Stimulated activated naive B cell treated with anti-CD40 and anti-IgM and Interleukin-4, amounts not matched to agents 10 μg/mL and 1 μg/mL and 100 μg/mL, for 72 hours (primary cell): ENCODE measurements at regions not wholly inside any gene's neighbourhood (a gene's known extent, or its start where the extent isn't known, plus 50 kb on each side); places are given as distances from the start of the nearest gene placed in this dataset.

ENCODE experiments used
- ATAC-seq, 2 donors: fragments of 150-1000 bp; cut with Tn5 transposase; replicated peaks; 2 replicates each; pipeline ENCODE4 v1.10.0; 2021; ENCODE audit warnings: moderate library complexity in 1 of 2
- DNase-seq: peaks from one replicate; pipeline ENCODE4 v3.0.0; 2021
- H3K27ac Mint-ChIP-seq: one replicate; pipeline ENCODE4 v1.8.0; 2022; ENCODE audit warnings: mild to moderate bottlenecking, mixed read lengths
- H3K27me3 Mint-ChIP-seq, 2 donors: one replicate each; pipeline ENCODE4 v1.8.0; 2022; ENCODE audit warnings: mixed read lengths in 2 of 2
- H3K36me3 Mint-ChIP-seq, 2 donors: one replicate each; pipeline ENCODE4 v1.8.0; 2022; ENCODE audit warnings: mixed read lengths in 2 of 2, mild to moderate bottlenecking in 1 of 2
- H3K4me1 Mint-ChIP-seq, 2 donors: one replicate each; pipeline ENCODE4 v1.8.0; 2022; ENCODE audit warnings: mixed read lengths in 2 of 2, mild to moderate bottlenecking in 1 of 2
- H3K4me3 Mint-ChIP-seq, 2 donors: one replicate each; pipeline ENCODE4 v1.8.0; 2022; ENCODE audit warnings: mild to moderate bottlenecking in 2 of 2, mixed read lengths in 2 of 2, moderate library complexity in 1 of 2
- H3K9me3 Mint-ChIP-seq, 2 donors: one replicate each; pipeline ENCODE4 v1.8.0; 2022; ENCODE audit warnings: mixed read lengths in 2 of 2, mild to moderate bottlenecking in 1 of 2

DNA sequence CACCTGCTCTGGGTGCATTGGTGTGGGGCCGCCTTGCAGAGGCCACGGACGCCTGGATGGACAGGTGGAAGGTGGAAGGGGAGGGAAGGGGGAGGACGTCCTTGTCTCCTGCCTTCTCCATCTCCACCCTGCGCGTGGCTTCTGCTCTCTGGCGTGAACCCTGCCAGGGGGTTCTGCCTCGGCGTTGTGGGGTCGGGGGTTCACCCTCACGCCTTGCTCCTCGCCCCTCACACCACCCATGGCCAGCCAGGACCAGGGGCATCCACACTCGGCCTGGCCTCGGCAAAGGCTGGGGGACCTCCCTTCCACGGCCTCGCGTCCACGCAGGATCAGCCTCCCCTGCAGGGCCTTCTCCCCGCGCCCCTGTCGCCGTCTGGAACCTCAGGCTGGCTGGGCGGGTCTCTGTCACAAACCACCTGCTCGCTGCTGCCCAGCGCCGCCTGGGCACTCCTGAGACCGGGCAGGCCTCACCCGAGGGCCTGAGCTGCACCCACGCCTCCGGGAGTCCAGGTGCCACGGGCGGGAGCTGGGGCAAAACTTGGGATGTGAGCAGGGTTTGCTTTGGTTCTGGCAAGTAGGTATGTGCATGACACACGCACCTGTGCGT, 655.9 kb downstream of the GALR1 start:
- no peaks in the 10 kb centered on the region for H3K36me3 Mint-ChIP-seq
- no peaks in the 10 kb centered on the region for H3K4me1 Mint-ChIP-seq
- DNase-seq, result no peak
- H3K9me3 Mint-ChIP-seq, result no peaks in the 10 kb centered on the region
- no peaks in the 10 kb centered on the region for H3K27me3 Mint-ChIP-seq
- no peak for ATAC-seq
- no peak overlapping the region for H3K4me3 Mint-ChIP-seq
- H3K27ac Mint-ChIP-seq, result no peak overlapping the region

DNA sequence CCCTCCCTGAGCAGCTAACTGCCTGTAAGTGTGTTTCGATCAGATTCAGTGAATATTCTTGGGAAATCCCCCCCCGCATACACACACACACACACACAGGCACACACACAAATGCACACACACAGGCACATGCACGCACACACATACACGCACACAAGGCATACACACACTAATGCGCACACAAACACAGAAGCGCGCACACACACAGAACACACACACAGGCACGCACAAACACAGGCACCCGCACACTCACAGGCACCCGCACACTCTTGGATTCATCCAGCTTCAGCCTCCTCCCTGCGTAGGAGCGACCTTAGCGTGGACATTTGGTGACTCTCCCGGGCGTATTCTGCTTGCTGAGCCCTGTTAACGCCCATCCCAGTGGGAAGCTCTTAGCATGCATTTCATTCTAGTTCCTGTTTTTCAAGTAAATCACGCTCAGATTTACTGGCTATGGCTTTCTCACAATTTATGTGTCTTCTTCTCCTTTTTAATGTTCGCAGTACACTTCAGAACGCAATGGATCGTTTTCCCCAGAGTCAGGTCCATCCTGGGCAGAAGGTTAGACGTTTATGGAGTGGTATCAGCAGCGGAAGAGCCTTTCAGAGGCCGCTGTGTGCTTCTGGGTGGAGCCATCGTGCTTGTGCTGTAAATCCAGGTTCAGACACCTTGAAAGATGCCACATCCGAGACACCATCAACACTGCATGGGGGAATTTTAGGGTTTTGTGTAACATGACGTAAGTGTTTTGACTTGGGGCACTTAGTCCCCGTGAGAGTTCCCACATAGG, 656.6 kb downstream of the GALR1 start:
- H3K27me3 Mint-ChIP-seq, result no peaks in the 10 kb centered on the region
- DNase-seq (no peak), ATAC-seq (no peak)
- H3K4me3 Mint-ChIP-seq, result no peak overlapping the region
- H3K4me1 Mint-ChIP-seq, result no peaks in the 10 kb centered on the region
- no peaks in the 10 kb centered on the region for H3K36me3 Mint-ChIP-seq
- H3K9me3 Mint-ChIP-seq, result no peaks in the 10 kb centered on the region
- no peak overlapping the region for H3K27ac Mint-ChIP-seq

DNA sequence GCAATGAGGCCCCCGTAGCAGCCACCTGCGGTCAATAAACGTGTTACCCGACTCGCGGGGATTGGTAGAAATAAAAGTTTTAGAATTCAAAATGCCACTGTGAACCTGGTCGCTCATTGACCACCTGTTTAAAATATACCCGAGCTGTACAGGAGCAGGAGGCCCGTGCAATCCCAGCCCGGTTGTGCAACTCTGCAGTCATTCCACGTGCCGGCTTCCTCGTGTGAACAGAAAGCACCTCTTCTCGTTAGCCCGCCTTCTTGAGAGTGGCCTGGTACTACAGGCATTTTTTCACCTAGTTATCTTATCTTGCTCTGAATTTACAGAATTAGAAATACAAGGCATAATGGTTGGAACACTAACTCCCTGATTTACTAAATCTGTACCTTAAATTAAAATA, 660.7 kb downstream of the GALR1 start:
- no peaks in the 10 kb centered on the region for H3K4me1 Mint-ChIP-seq
- DNase-seq (no peak), ATAC-seq (no peak)
- no peaks in the 10 kb centered on the region for H3K9me3 Mint-ChIP-seq
- H3K4me3 Mint-ChIP-seq, result no peak overlapping the region
- no peaks in the 10 kb centered on the region for H3K27me3 Mint-ChIP-seq
- H3K27ac Mint-ChIP-seq, result no peak overlapping the region
- no peaks in the 10 kb centered on the region for H3K36me3 Mint-ChIP-seq

DNA sequence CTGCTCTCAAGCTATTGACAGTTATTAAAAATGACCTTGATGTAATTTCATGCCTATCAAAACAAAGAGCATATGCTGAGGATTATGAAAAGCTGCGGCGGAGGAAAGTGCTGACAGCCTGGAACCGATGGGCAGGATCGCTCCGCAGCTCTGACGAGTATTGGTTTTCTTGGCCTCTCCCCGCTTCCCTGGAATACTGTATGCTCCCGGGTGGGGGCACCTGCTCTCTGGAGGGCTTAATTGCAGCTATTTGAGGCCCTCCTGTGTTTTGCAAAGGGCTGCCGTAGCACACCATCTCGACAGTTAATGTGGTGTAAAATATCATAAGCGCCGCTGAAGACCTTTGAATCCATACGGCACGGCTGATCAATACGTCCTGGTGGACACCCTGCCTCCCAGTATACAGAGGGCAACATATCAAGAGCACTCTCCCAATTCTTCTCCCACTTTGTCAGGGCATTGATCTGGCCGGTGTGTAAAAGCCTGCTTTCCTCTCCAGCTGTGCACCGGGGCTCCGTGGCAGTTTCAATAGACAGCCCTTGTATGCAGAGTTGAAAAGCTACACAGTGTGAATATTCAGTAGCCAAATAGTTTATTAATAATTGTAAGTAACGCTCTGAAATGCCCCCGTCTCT, 662.4 kb downstream of the GALR1 start:
- no peak for ATAC-seq

DNA sequence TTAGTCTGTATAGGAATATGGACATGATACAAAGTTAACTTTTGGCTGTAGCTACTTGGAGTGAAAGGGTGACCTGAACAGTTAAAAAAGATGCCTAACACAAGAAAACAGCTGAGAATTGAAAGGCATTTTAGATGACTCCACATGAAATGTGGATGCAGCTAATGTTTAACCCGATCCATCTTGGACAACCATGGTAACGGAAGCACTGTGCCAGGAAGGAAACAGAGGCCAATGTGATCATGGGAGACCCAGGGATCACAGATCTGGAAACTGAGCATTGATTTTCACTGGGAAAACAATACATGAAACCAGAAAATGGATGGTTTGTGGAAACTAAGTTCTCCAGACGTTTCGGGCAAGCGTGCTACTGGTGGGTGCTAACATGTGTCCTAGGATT, 669.1 kb downstream of the GALR1 start:
- H3K4me3 Mint-ChIP-seq, result no peak overlapping the region
- H3K27me3 Mint-ChIP-seq, result peaks cover 0 to 9% of the 10 kb centered on the region in 2 donors
- no peaks in the 10 kb centered on the region for H3K36me3 Mint-ChIP-seq
- no peak for ATAC-seq
- DNase-seq, result no peak
- no peaks in the 10 kb centered on the region for H3K9me3 Mint-ChIP-seq
- no peaks in the 10 kb centered on the region for H3K4me1 Mint-ChIP-seq
- H3K27ac Mint-ChIP-seq, result no peak overlapping the region

More for the DNA sequence above, 662.4 kb downstream of the GALR1 start:
- H3K36me3 Mint-ChIP-seq, result no peaks in the 10 kb centered on the region
- no peak overlapping the region for H3K27ac Mint-ChIP-seq
- H3K4me3 Mint-ChIP-seq, result no peak overlapping the region
- H3K27me3 Mint-ChIP-seq, result no peaks in the 10 kb centered on the region
- H3K9me3 Mint-ChIP-seq, result no peaks in the 10 kb centered on the region
- no peaks in the 10 kb centered on the region for H3K4me1 Mint-ChIP-seq
- no peak for DNase-seq

DNA sequence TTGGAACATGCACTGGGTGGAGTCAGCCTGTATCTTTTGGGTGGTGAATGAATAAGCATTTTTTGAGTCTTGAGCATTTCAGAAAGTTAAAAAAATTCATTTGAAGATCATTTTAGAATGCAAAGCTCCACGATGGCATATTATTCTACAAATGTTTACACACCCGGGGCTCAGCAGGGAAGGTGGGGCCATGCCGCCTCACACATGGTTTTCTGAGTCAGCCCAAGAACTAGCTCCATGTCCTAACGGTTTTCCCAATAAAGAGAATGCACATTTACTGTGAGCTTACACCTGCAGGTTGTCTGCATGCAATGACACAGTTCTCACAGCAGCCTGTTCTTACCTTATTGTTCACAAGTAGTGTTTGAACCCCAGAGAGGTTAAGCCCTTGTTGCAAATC, 670.3 kb downstream of the GALR1 start:
- no peaks in the 10 kb centered on the region for H3K9me3 Mint-ChIP-seq
- no peak overlapping the region for H3K27ac Mint-ChIP-seq
- H3K27me3 Mint-ChIP-seq, result peaks cover 0 to 16% of the 10 kb centered on the region in 2 donors
- H3K4me3 Mint-ChIP-seq, result no peak overlapping the region
- H3K4me1 Mint-ChIP-seq, result no peaks in the 10 kb centered on the region
- no peaks in the 10 kb centered on the region for H3K36me3 Mint-ChIP-seq
- no peak for ATAC-seq
- DNase-seq, result no peak

DNA sequence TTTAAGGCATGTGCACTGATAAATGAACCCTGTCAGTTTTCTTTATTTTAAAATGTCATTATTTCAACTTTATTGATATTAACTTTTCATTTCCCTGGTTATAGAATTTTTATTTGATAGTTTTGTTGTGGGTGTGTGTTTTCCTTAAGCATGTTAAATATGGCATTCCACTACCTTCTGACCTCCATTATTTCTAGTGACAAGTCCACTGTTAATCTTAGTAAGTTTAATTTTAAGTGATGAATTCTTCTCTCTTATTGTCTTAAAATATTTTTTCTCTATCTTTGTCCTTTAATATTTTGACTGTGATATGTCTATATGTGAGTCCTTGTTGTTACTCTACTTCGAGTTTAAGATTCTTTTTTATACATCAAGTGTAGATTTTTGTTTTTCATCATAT, 685.7 kb downstream of the GALR1 start:
- peaks cover 0 to 9% of the 10 kb centered on the region in 2 donors for H3K9me3 Mint-ChIP-seq

DNA sequence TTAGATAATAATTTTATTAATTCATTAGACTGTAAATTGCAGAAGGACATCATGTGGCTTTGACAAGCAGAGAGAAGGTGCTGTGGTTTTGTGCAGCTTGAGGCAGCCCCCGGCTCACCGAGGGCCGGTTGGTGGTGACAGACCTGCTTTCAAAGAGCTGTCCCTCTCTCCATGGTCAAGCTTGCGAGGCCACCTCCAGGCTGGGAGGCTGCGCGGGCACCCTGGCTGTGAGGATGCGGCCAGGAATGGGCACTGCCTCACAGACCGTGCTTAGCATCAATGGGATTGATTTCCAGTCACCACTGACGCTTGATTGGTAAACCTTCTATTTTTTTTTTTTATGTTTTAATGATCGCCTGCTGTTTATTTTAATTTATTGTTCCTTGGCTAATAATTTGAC, 690.9 kb downstream of the GALR1 start:
- no peaks in the 10 kb centered on the region for H3K4me1 Mint-ChIP-seq
- DNase-seq, result no peak

More for the DNA sequence above, 685.7 kb downstream of the GALR1 start:
- Mint-ChIP-seq H3K27ac (no peak overlapping the region), H3K27me3 (no peaks in the 10 kb centered on the region), H3K36me3 (no peaks in the 10 kb centered on the region), H3K4me1 (no peaks in the 10 kb centered on the region), H3K4me3 (no peak overlapping the region)
- ATAC-seq, result no peak
- DNase-seq, result no peak

DNA sequence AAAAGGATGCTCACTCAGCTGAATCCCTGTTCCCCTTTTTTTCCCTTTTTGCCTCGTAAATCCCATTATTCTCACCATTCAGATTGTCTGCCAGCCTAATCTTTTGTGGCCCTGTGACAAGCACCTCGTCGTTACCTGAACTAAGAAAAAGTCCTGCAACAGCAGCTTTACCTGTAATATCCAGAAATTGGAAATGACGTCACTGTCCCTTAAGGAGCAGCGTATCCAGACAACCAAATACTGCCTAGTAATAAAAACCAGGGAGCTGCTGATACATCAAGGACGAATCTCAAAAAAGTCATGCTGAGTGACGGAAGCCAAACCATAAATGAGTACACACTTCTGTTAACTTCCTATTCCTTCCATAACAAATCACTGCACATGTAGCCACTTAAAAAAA, 694.9 kb downstream of the GALR1 start:
- DNase-seq, result no peak
- no peak for ATAC-seq
- no peaks in the 10 kb centered on the region for H3K27me3 Mint-ChIP-seq
- H3K4me3 Mint-ChIP-seq, result no peak overlapping the region
- H3K36me3 Mint-ChIP-seq, result no peaks in the 10 kb centered on the region
- H3K27ac Mint-ChIP-seq, result no peak overlapping the region
- H3K9me3 Mint-ChIP-seq, result peaks cover 0 to 1% of the 10 kb centered on the region in 2 donors
- no peaks in the 10 kb centered on the region for H3K4me1 Mint-ChIP-seq

More for the DNA sequence above, 690.9 kb downstream of the GALR1 start:
- Mint-ChIP-seq H3K4me3 (no peak overlapping the region), H3K36me3 (no peaks in the 10 kb centered on the region), H3K27me3 (no peaks in the 10 kb centered on the region), H3K27ac (no peak overlapping the region), H3K9me3 (peaks cover 0 to 5% of the 10 kb centered on the region in 2 donors)
- no peak for ATAC-seq

DNA sequence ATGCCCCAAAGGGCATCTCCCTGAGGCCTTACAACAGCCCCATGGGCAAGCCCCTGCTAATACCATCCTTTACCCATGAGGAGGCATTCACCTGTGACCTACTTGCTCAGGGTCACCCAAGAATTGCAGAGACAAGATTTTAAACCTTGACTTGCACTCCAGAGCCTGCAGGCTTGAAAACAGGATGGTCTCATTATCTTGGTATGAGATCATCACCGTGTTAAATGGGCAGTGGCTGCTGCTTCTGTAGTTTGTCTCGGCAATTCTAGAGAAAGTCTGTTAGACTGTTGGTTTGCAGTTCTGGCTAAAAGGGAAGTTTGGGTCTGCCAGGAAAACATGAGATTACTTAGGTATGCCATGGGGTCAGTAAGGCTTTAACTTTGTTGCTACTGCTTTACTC, 698.9 kb downstream of the GALR1 start:
- Mint-ChIP-seq H3K9me3 (peaks cover 5 to 7% of the 10 kb centered on the region in 2 donors), H3K27ac (no peak overlapping the region), H3K4me1 (no peaks in the 10 kb centered on the region), H3K4me3 (no peak overlapping the region), H3K36me3 (no peaks in the 10 kb centered on the region), H3K27me3 (no peaks in the 10 kb centered on the region)
- DNase-seq (no peak), ATAC-seq (no peak)

DNA sequence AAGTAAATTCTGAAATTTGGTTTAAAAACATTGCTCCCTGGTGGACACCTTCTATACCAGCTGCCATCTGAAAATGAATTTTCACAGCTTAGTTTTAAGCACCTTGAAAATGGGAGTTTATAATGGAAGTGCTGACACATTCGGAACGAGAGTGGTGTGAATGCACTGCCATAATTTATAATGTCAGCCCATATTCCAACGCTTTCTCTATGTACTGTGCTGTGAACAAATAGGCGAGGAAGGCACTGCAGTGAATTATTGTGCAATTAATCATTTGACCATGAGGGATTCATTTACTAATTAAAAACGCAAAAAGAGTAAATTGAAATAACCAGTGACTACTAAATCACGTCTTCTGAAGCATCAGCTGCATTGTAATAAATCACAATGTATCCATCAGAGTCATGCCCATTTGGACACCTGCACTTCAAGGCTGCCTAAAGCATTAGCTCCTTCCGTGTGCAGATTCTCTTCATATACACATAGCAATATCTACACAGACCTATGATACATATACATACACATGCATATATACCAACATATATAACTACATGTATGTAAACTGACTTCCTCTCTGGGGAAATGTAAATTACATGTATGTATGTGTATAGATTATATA, 699.8 kb downstream of the GALR1 start:
- no peak for ATAC-seq
- H3K27me3 Mint-ChIP-seq, result no peaks in the 10 kb centered on the region
- no peak overlapping the region for H3K27ac Mint-ChIP-seq
- no peak for DNase-seq
- no peaks in the 10 kb centered on the region for H3K4me1 Mint-ChIP-seq
- no peak overlapping the region for H3K4me3 Mint-ChIP-seq
- H3K36me3 Mint-ChIP-seq, result no peaks in the 10 kb centered on the region
- H3K9me3 Mint-ChIP-seq, result peaks cover 5 to 7% of the 10 kb centered on the region in 2 donors

DNA sequence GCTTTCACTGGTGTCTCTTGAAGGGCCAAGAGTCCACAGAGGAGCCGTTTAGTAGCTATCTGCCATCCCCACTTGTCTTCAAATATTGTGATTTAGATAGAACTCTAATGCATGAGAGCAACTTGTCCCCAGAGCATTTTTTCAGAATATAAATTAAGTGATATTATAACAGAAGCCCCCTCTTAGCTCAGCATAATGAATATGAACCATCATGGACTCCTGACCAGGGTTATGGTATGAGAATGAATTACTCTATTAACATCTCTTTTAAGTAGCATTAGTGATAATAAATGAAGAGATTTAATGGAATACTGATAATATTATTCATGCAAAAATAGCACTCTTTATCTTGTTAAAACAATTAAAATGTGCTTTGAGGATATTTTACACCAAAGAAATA, 709.6 kb downstream of the GALR1 start:
- no peak overlapping the region for H3K4me3 Mint-ChIP-seq
- no peaks in the 10 kb centered on the region for H3K27me3 Mint-ChIP-seq
- DNase-seq, result no peak
- H3K36me3 Mint-ChIP-seq, result no peaks in the 10 kb centered on the region
- no peak for ATAC-seq
- H3K9me3 Mint-ChIP-seq, result peaks cover 9 to 16% of the 10 kb centered on the region in 2 donors
- no peaks in the 10 kb centered on the region for H3K4me1 Mint-ChIP-seq
- no peak overlapping the region for H3K27ac Mint-ChIP-seq

DNA sequence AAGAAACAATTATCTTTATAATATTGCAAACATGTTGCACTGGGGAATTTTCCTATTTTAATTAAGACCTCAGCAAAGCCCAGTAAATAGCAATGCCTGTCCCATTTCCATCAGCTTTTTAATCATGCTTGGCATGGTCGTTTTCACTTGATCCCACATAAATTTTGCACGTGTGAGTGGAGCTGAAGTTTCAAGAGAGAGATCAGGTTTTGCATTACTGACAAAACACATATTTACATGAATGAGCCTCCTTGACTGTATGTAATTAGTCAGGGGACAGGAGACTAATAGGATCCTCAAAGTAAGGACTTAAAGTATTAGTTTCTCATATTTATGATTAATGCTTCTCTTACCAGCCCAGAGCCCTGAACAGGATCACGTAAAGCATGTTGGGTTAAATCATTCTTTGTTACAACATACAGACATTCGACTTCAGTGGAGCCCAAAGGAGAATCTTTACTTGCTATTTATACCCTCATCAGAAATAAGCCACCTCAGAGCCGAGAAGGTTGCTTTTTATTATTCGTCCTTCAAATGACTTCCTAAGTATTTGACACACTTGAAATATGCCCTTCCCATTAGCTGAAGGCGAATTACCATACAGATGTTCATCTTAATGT, 711.3 kb downstream of the GALR1 start:
- no peak overlapping the region for H3K27ac Mint-ChIP-seq
- no peaks in the 10 kb centered on the region for H3K36me3 Mint-ChIP-seq

DNA sequence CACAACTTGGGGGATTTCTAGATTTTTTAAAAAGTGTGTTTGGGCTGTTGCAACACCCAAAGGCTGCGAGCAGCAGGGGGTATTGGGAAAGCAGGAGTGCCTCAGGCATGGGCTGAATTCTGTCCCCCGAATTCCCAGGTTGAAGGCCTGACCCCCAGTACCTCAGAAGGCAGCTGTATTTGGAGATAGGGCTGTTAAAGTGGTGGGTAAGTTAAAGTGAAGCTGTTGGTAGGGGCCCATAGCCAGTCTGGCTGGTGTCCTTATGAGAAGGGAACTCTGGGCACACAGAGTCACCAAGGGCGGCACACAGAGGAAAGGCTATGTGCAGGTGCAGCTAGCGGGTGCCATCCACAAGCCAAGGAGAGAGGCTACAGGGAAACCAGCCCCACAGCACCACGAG, 717.4 kb downstream of the GALR1 start:
- no peak overlapping the region for H3K27ac Mint-ChIP-seq
- ATAC-seq (no peak), DNase-seq (no peak)
- H3K9me3 Mint-ChIP-seq, result peaks cover 0 to 7% of the 10 kb centered on the region in 2 donors
- H3K4me1 Mint-ChIP-seq, result no peaks in the 10 kb centered on the region
- H3K4me3 Mint-ChIP-seq, result no peak overlapping the region
- no peaks in the 10 kb centered on the region for H3K27me3 Mint-ChIP-seq
- H3K36me3 Mint-ChIP-seq, result no peaks in the 10 kb centered on the region

More for the DNA sequence above, 711.3 kb downstream of the GALR1 start:
- Mint-ChIP-seq H3K27me3 (no peaks in the 10 kb centered on the region), H3K9me3 (peaks cover 12 to 16% of the 10 kb centered on the region in 2 donors), H3K4me1 (no peaks in the 10 kb centered on the region), H3K4me3 (no peak overlapping the region)
- ATAC-seq, result no peak
- no peak for DNase-seq
